Colonic mucosa (tissue), 4 donors: ENCODE measurements at regions not wholly inside any gene's neighbourhood (a gene's known extent, or its start where the extent isn't known, plus 50 kb on each side); places are given as distances from the start of the nearest gene placed in this dataset.

Experiments used
- DNase-seq: peaks from one replicate; pipeline ENCODE4 v3.0.0-alpha.2; 2020
- H3K27ac ChIP-seq: fragments of 200-600 bp; one replicate; pipeline ENCODE4 v1.8.0; 2021
- H3K27me3 ChIP-seq: fragments of 200-600 bp; one replicate; pipeline ENCODE4 v1.8.0; 2021
- H3K36me3 ChIP-seq: fragments of 200-600 bp; one replicate; pipeline ENCODE4 v1.8.0; 2021
- H3K4me1 ChIP-seq: fragments of 200-600 bp; one replicate; pipeline ENCODE4 v1.8.0; 2021; ENCODE audit warnings: mild to moderate bottlenecking
- H3K4me3 ChIP-seq: fragments of 200-600 bp; one replicate; pipeline ENCODE4 v1.8.0; 2021
- H3K9ac ChIP-seq, 2 donors: one replicate each; pipeline ENCODE4 v1.7.0; 2013; ENCODE audit warnings: control low read depth in 2 of 2, low read depth in 2 of 2, low read length in 2 of 2
- H3K9me3 ChIP-seq: fragments of 200-600 bp; one replicate; pipeline ENCODE4 v1.8.0; 2021
- CTCF ChIP-seq: fragments of 200-600 bp; IDR thresholded peaks from one replicate; pipeline ENCODE4 v1.8.0; 2022; ENCODE audit warnings: antibody characterized with exemption, mild to moderate bottlenecking
- intact Hi-C: fragments of 100-400 bp; cut with DNase I; formaldehyde crosslinking; loops from one replicate; pipeline ENCODE4 v1.14.1; 2022
- donor health status: healthy.
- donor health status: DM: no; HTN: no; CAD: no.
- donor health status: DM: no; HTN: no; CAD: no.

- no peak for DNase-seq
- H3K4me1 ChIP-seq, result no peaks in the 10 kb centered on the region
- no peak overlapping the region for H3K4me3 ChIP-seq
- no peak overlapping the region for H3K27ac ChIP-seq
- H3K9ac ChIP-seq, result no peak overlapping the region
- intact Hi-C loops, result no loop called here
- H3K36me3 ChIP-seq, result no peaks in the 10 kb centered on the region
- H3K27me3 ChIP-seq, result no peaks in the 10 kb centered on the region
- H3K9me3 ChIP-seq, result no peaks in the 10 kb centered on the region
- TF ChIP-seq CTCF, result no peak
Measured at GRCh38 chr5:54841481-54841880, 143.9 kb downstream of the ESM1 start.

GRCh38 chr5:54838843-54839242, 146.6 kb downstream of the ESM1 start:
- no peaks in the 10 kb centered on the region for H3K4me1 ChIP-seq
- no peaks in the 10 kb centered on the region for H3K36me3 ChIP-seq
- no peak overlapping the region for H3K27ac ChIP-seq
- intact Hi-C loops, result no loop called here
- H3K4me3 ChIP-seq, result no peak overlapping the region
- TF ChIP-seq CTCF, result no peak
- no peak for DNase-seq
- H3K9me3 ChIP-seq, result no peaks in the 10 kb centered on the region
- no peaks in the 10 kb centered on the region for H3K27me3 ChIP-seq
- H3K9ac ChIP-seq, result no peak overlapping the region

DNA sequence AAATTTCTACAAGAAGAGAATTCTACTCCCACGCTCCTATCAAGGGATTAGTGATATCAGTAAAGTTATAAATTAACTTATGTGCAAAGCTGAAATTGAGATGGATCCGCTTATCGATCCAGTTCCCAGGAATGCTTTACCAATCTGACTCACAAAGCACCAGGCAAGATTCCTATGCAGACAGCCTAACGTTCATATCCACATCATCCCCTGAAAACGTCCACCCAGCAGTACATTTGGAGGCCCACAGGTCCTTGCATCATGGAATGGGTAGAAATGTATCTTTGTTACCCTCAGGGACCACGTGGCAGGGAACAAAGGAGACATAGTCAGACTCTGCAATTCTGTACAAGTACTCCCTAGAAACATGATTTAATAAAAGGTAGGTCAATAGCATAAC, 147.4 kb downstream of the ESM1 start:
- intact Hi-C loops, result no loop called here
- no peak for DNase-seq
- H3K27ac ChIP-seq, result no peak overlapping the region
- no peaks in the 10 kb centered on the region for H3K27me3 ChIP-seq
- no peak for TF ChIP-seq CTCF
- no peak overlapping the region for H3K9ac ChIP-seq
- no peaks in the 10 kb centered on the region for H3K4me1 ChIP-seq
- no peaks in the 10 kb centered on the region for H3K9me3 ChIP-seq
- H3K36me3 ChIP-seq, result no peaks in the 10 kb centered on the region
- H3K4me3 ChIP-seq, result no peak overlapping the region

DNA sequence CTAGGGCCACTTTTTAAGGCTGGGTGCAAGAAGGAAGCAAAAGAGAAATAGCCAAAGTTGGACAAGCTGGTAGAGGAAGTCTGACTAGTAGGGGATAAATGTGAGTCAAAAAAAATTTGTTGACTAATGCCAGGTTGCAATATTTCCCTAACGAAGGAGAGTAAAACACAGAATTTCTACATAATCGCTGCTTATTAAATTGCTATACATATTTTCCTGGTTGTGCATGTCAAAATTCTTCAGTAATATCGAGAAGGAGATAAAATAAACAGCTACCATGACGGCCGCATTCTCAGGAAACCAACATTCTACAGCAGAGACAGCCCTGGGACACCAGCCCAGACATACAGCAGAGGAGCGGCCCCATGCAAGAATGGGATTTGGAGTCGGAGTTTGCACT, 148.3 kb downstream of the ESM1 start:
- Histone ChIP-seq H3K27ac (no peak overlapping the region), H3K27me3 (no peaks in the 10 kb centered on the region), H3K9me3 (no peaks in the 10 kb centered on the region), H3K36me3 (no peaks in the 10 kb centered on the region), H3K9ac (no peak overlapping the region), H3K4me1 (no peaks in the 10 kb centered on the region), H3K4me3 (no peak overlapping the region)
- TF ChIP-seq CTCF, result no peak
- DNase-seq, result no peak
- intact Hi-C loops, result no loop called here

GRCh38 chr5:54835647-54836046, 149.7 kb downstream of the ESM1 start:
- Histone ChIP-seq H3K27ac (no peak overlapping the region), H3K4me1 (no peaks in the 10 kb centered on the region)
- no peak for DNase-seq

More at GRCh38 chr5:54835647-54836046, 149.7 kb downstream of the ESM1 start:
- no peaks in the 10 kb centered on the region for H3K36me3 ChIP-seq
- no peak overlapping the region for H3K4me3 ChIP-seq
- intact Hi-C loops, result no loop called here
- H3K27me3 ChIP-seq, result no peaks in the 10 kb centered on the region
- no peaks in the 10 kb centered on the region for H3K9me3 ChIP-seq
- H3K9ac ChIP-seq, result no peak overlapping the region
- no peak for TF ChIP-seq CTCF
